GM18951 (cell line): ENCODE measurements at regions not wholly inside any gene's neighbourhood (a gene's known extent, or its start where the extent isn't known, plus 50 kb on each side); places are given as distances from the start of the nearest gene placed in this dataset.

Experiments
- POLR2A ChIP-seq: IDR thresholded peaks from 4 replicates; pipeline ENCODE4 v1.6.1; 2011; ENCODE audit warnings: mild to moderate bottlenecking; ENCODE audit not compliant: insufficient read length, insufficient read depth; ENCODE audit errors: extremely low read depth
- in situ Hi-C: fragments of 300-500 bp; cut with MboI; formaldehyde crosslinking; loops from one replicate; pipeline ENCODE4 v1.12.0; 2022; ENCODE audit warnings: low sequenced_read_pairs, mixed read lengths, inconsistent platforms; ENCODE audit not compliant: unreplicated experiment

- TF ChIP-seq POLR2A: no peak
- in situ Hi-C loops: no loop called here
Measured at GRCh38 chr9:90408659-90409058, 234.0 kb downstream of the DIRAS2 start.

GRCh38 chr9:90419221-90419851, 223.3 kb downstream of the DIRAS2 start:
- in situ Hi-C loops: no loop called here
- no peak for TF ChIP-seq POLR2A

GRCh38 chr9:90420211-90420610, 222.4 kb downstream of the DIRAS2 start:
- in situ Hi-C loops: no loop called here
- no peak for TF ChIP-seq POLR2A

GRCh38 chr9:90420768-90421513, 221.7 kb downstream of the DIRAS2 start:
- no peak for TF ChIP-seq POLR2A
- in situ Hi-C loops: no loop called here

- no peak for TF ChIP-seq POLR2A
- in situ Hi-C loops: no loop called here
Measured at GRCh38 chr9:90421786-90422185, 220.8 kb downstream of the DIRAS2 start.

- no peak for TF ChIP-seq POLR2A
Measured at GRCh38 chr9:90423661-90424193, 218.9 kb downstream of the DIRAS2 start.

GRCh38 chr9:90428517-90428916, 214.1 kb downstream of the DIRAS2 start:
- in situ Hi-C loops: no loop called here
- no peak for TF ChIP-seq POLR2A

More at GRCh38 chr9:90423661-90424193, 218.9 kb downstream of the DIRAS2 start:
- in situ Hi-C loops: no loop called here

GRCh38 chr9:90432951-90433350, 209.7 kb downstream of the DIRAS2 start:
- in situ Hi-C loops: no loop called here
- TF ChIP-seq POLR2A: no peak

- TF ChIP-seq POLR2A: no peak
- in situ Hi-C loops: no loop called here
Measured at GRCh38 chr9:90433398-90433941, 209.2 kb downstream of the DIRAS2 start.

- TF ChIP-seq POLR2A: no peak
- in situ Hi-C loops: no loop called here
Measured at GRCh38 chr9:90441814-90442213, 200.8 kb downstream of the DIRAS2 start.

- in situ Hi-C loops: no loop called here
- no peak for TF ChIP-seq POLR2A
Measured at GRCh38 chr9:90442723-90443122, 199.9 kb downstream of the DIRAS2 start.

- in situ Hi-C loops: no loop called here
- no peak for TF ChIP-seq POLR2A
Measured at GRCh38 chr9:90444609-90445204, 197.9 kb downstream of the DIRAS2 start.

- no peak for TF ChIP-seq POLR2A
- in situ Hi-C loops: no loop called here
Measured at GRCh38 chr9:90445391-90445790, 197.2 kb downstream of the DIRAS2 start.
